GM23338 (cell line): ENCODE measurements at regions not wholly inside any gene's neighbourhood (a gene's known extent, or its start where the extent isn't known, plus 50 kb on each side); places are given as distances from the start of the nearest gene placed in this dataset.

ENCODE experiments used
- ATAC-seq: fragments of 200-7000 bp; cut with Tn5 transposase; 3 replicates; pipeline ENCODE4 v1.9.1; 2020
- DNase-seq: peaks from one replicate; pipeline ENCODE4 v3.0.0-alpha.2; 2015; ENCODE audit warnings: low spot score
- H2AFZ ChIP-seq: fragments of 200-600 bp; sonication (generic); 2 replicates; pipeline ENCODE4 v1.8.0; 2016; ENCODE audit warnings: antibody characterized with exemption, mild to moderate bottlenecking, moderate library complexity
- H3F3A ChIP-seq: fragments of 200-600 bp; sonication (generic); replicated peaks from 2 replicates; pipeline ENCODE4 v1.8.0; 2017; ENCODE audit warnings: antibody characterized with exemption, mixed run types, low read depth
- H3K27ac ChIP-seq: fragments of 200-600 bp; sonication (generic); 2 replicates; pipeline ENCODE4 v1.6.1; 2016; ENCODE audit warnings: low read depth
- H3K27me3 ChIP-seq: fragments of 200-600 bp; sonication (generic); 2 replicates; pipeline ENCODE4 v1.8.0; 2016; ENCODE audit warnings: mild to moderate bottlenecking, mixed run types, moderate library complexity; ENCODE audit not compliant: insufficient read depth
- H3K36me3 ChIP-seq: fragments of 200-600 bp; sonication (generic); 2 replicates; pipeline ENCODE4 v1.8.0; 2016; ENCODE audit warnings: mild to moderate bottlenecking; ENCODE audit not compliant: insufficient read depth
- H3K4me1 ChIP-seq: fragments of 200-600 bp; sonication (generic); 2 replicates; pipeline ENCODE4 v1.8.0; 2016; ENCODE audit warnings: mild to moderate bottlenecking, moderate library complexity; ENCODE audit not compliant: insufficient read depth
- H3K4me2 ChIP-seq: fragments of 200-600 bp; sonication (generic); 2 replicates; pipeline ENCODE4 v1.7.1; 2017; ENCODE audit warnings: mixed run types
- H3K4me3 ChIP-seq: fragments of 200-600 bp; sonication (generic); 2 replicates; pipeline ENCODE4 v1.6.1; 2016; ENCODE audit warnings: mixed run types
- H3K79me2 ChIP-seq: fragments of 200-600 bp; sonication (generic); replicated peaks from 2 replicates; pipeline ENCODE4 v1.8.0; 2017; ENCODE audit warnings: mild to moderate bottlenecking; ENCODE audit not compliant: insufficient read depth
- H3K9me2 ChIP-seq: fragments of 200-600 bp; sonication (generic); 2 replicates; pipeline ENCODE4 v1.8.0; 2017; ENCODE audit not compliant: insufficient read depth
- H4K20me1 ChIP-seq: fragments of 200-600 bp; sonication (generic); replicated peaks from 2 replicates; pipeline ENCODE4 v1.8.0; 2017; ENCODE audit warnings: mild to moderate bottlenecking; ENCODE audit not compliant: insufficient read depth
- H3K27ac Mint-ChIP-seq: 2 replicates; pipeline ENCODE4 v1.8.0; 2020; ENCODE audit warnings: inconsistent platforms, mild to moderate bottlenecking, moderate library complexity, mixed read lengths
- H3K27me3 Mint-ChIP-seq: 3 replicates; pipeline ENCODE4 v1.8.0; 2022; ENCODE audit warnings: low read depth, mild to moderate bottlenecking, moderate library complexity, mixed read lengths, inconsistent platforms; ENCODE audit not compliant: insufficient read depth, poor library complexity
- H3K36me3 Mint-ChIP-seq: 3 replicates; pipeline ENCODE4 v1.8.0; 2021; ENCODE audit warnings: low read depth, mild to moderate bottlenecking, inconsistent platforms, moderate library complexity, mixed read lengths
- H3K4me1 Mint-ChIP-seq: 3 replicates; pipeline ENCODE4 v1.8.0; 2020; ENCODE audit warnings: mild to moderate bottlenecking, inconsistent platforms, mixed read lengths
- H3K4me3 Mint-ChIP-seq: 3 replicates; pipeline ENCODE4 v1.8.0; 2021; ENCODE audit warnings: moderate library complexity, mild to moderate bottlenecking, inconsistent platforms, mixed read lengths
- H3K9me3 Mint-ChIP-seq: 3 replicates; pipeline ENCODE4 v1.8.0; 2020; ENCODE audit warnings: moderate library complexity, mild to moderate bottlenecking, inconsistent platforms, mixed read lengths
- CREB1 ChIP-seq: fragments of 250-450 bp; sonication (Bioruptor Pico); IDR thresholded peaks from 2 replicates; pipeline ENCODE4 v1.5.0; 2020; ENCODE audit warnings: low read depth, mild to moderate bottlenecking, moderate library complexity
- EZH2phosphoT487 ChIP-seq: fragments of 200-600 bp; sonication (generic); IDR thresholded peaks from one replicate; pipeline ENCODE4 v1.8.1; 2018; ENCODE audit warnings: antibody characterized with exemption; ENCODE audit not compliant: unreplicated experiment
- JUNB ChIP-seq: IDR thresholded peaks from one replicate; pipeline ENCODE4 v1.6.1; 2016; ENCODE audit warnings: antibody characterized with exemption; ENCODE audit not compliant: unreplicated experiment
- POLR2AphosphoS5 ChIP-seq: IDR thresholded peaks from 2 replicates; pipeline ENCODE4 v1.6.1; 2016; ENCODE audit warnings: antibody characterized with exemption, low read depth
- ZNF114 ChIP-seq: fragments of 250-450 bp; sonication (Bioruptor Pico); IDR thresholded peaks from 2 replicates; pipeline ENCODE4 v1.5.0; 2020; ENCODE audit warnings: mild to moderate bottlenecking, moderate library complexity
- TF ChIP-seq, protein P1 (sequence below): fragments of 250-450 bp; sonication (Bioruptor Pico); IDR thresholded peaks from 2 replicates; pipeline ENCODE4 v1.5.0; 2020; ENCODE audit warnings: mild to moderate bottlenecking, moderate library complexity

- TF ChIP-seq, protein P1, sequence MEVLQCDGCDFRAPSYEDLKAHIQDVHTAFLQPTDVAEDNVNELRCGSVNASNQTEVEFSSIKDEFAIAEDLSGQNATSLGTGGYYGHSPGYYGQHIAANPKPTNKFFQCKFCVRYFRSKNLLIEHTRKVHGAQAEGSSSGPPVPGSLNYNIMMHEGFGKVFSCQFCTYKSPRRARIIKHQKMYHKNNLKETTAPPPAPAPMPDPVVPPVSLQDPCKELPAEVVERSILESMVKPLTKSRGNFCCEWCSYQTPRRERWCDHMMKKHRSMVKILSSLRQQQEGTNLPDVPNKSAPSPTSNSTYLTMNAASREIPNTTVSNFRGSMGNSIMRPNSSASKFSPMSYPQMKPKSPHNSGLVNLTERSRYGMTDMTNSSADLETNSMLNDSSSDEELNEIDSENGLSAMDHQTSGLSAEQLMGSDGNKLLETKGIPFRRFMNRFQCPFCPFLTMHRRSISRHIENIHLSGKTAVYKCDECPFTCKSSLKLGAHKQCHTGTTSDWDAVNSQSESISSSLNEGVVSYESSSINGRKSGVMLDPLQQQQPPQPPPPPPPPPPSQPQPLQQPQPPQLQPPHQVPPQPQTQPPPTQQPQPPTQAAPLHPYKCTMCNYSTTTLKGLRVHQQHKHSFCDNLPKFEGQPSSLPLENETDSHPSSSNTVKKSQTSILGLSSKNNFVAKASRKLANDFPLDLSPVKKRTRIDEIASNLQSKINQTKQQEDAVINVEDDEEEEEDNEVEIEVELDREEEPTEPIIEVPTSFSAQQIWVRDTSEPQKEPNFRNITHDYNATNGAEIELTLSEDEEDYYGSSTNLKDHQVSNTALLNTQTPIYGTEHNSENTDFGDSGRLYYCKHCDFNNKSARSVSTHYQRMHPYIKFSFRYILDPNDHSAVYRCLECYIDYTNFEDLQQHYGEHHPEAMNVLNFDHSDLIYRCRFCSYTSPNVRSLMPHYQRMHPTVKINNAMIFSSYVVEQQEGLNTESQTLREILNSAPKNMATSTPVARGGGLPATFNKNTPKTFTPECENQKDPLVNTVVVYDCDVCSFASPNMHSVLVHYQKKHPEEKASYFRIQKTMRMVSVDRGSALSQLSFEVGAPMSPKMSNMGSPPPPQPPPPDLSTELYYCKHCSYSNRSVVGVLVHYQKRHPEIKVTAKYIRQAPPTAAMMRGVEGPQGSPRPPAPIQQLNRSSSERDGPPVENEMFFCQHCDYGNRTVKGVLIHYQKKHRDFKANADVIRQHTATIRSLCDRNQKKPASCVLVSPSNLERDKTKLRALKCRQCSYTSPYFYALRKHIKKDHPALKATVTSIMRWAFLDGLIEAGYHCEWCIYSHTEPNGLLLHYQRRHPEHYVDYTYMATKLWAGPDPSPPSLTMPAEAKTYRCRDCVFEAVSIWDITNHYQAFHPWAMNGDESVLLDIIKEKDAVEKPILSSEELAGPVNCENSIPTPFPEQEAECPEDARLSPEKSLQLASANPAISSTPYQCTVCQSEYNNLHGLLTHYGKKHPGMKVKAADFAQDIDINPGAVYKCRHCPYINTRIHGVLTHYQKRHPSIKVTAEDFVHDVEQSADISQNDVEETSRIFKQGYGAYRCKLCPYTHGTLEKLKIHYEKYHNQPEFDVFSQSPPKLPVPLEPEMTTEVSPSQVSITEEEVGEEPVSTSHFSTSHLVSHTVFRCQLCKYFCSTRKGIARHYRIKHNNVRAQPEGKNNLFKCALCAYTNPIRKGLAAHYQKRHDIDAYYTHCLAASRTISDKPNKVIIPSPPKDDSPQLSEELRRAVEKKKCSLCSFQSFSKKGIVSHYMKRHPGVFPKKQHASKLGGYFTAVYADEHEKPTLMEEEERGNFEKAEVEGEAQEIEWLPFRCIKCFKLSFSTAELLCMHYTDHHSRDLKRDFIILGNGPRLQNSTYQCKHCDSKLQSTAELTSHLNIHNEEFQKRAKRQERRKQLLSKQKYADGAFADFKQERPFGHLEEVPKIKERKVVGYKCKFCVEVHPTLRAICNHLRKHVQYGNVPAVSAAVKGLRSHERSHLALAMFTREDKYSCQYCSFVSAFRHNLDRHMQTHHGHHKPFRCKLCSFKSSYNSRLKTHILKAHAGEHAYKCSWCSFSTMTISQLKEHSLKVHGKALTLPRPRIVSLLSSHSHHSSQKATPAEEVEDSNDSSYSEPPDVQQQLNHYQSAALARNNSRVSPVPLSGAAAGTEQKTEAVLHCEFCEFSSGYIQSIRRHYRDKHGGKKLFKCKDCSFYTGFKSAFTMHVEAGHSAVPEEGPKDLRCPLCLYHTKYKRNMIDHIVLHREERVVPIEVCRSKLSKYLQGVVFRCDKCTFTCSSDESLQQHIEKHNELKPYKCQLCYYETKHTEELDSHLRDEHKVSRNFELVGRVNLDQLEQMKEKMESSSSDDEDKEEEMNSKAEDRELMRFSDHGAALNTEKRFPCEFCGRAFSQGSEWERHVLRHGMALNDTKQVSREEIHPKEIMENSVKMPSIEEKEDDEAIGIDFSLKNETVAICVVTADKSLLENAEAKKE (CRISPR knock-in tag), result no peak
Observed at GRCh38 chr1:86636898-86637297, 67.5 kb upstream of the SH3GLB1 start (continued).

DNA sequence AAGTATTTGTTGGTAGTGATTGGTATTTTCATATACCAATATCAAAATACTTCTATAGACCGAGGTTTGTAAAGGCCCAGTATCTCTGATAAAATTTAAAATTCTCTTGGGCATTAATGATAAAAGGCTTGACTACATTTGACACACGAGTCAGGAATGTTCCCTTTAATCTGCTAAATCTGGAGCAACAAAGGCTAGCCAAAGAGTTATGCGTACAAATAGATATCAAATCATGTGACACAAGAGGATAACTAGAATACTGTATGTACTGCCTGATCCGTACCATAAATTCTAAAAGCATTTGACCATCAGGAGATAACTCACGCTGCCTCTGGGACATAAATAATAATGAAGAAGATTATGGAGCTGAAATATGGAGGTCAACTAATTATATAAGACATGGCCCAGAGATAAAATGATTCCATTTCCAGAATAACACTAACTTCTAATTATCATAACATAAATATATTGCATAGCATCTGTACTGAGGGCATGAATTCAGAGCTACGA lies 64.2 kb upstream of the SH3GLB1 start:
- no peak overlapping the region for H3K4me3 ChIP-seq
- Mint-ChIP-seq H3K27ac (no peak overlapping the region), H3K9me3 (no peaks in the 10 kb centered on the region), H3K36me3 (no peaks in the 10 kb centered on the region), H3K4me1 (no peaks in the 10 kb centered on the region; the same call in 2 of the 3 replicates), H3K27me3 (peaks cover 4% of the 10 kb centered on the region), H3K4me3 (no peak overlapping the region)
- no peaks in the 10 kb centered on the region for H4K20me1 ChIP-seq
- H2AFZ ChIP-seq, result no peak overlapping the region
- no peaks in the 10 kb centered on the region for H3K79me2 ChIP-seq
- no peaks in the 10 kb centered on the region for H3K36me3 ChIP-seq
- H3K9me2 ChIP-seq, result no peaks in the 10 kb centered on the region
- H3F3A ChIP-seq, result no peaks in the 10 kb centered on the region
- no peak overlapping the region for H3K27ac ChIP-seq
- H3K27me3 ChIP-seq, result no peaks in the 10 kb centered on the region
- H3K4me1 ChIP-seq, result no peaks in the 10 kb centered on the region
- ATAC-seq (no peak), DNase-seq (no peak)
- no peak overlapping the region for H3K4me2 ChIP-seq
- TF ChIP-seq JUNB (no peak), ZNF114 (no peak), POLR2AphosphoS5 (no peak), EZH2phosphoT487 (no peak), CREB1 (CRISPR knock-in tag) (no peak)
- TF ChIP-seq, protein P1 (CRISPR knock-in tag), result no peak
